ENCODE measurements at regions not wholly inside any gene's neighbourhood (a gene's known extent, or its start where the extent isn't known, plus 50 kb on each side); places are given as distances from the start of the nearest gene placed in this dataset.
A peak's percentile ranks its signal among the peaks of the same experiment; 100 is the strongest.

DNA sequence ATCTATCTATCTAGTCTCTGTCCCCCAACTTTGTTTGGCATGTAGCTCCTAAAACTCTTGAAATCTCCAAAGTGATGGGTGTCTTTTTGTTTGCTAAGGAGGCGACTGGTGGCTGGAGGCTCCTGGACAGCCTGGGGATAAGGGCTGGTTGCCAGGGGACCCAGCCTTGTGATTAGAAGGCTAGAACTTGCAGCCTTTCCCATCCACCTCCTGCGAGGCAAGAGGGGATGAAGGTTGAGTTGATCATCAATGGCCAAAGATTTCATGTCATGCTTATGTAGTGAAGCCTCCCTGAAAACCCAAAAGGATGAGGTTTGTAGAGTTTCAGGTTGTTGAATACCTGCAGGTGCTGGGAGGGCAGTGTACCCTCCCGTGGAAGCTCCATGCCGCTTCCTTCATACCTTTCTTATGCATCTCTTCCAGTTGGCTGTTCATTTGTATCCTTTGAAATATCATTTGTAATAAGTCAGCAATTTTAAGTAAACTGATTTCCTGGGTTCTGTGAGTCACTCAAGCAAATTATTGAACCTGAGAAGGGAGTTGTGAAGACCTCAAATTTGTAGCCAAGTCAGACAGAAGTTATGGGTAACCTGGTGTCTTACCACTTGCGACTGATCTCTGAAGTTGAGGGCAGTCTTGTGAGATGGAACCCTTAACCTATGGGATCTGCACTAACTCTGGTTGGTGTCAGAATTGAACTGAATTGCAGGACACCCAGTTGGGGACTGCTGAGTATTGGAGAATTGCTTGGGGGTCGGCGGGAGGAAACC lies 202.4 kb downstream of the SEC14L1 start:
- peak; percentile 5 for DNase-seq

- no peak for DNase-seq
Observed at GRCh38 chr17:77344038-77344437, 203.3 kb downstream of the SEC14L1 start.

DNA sequence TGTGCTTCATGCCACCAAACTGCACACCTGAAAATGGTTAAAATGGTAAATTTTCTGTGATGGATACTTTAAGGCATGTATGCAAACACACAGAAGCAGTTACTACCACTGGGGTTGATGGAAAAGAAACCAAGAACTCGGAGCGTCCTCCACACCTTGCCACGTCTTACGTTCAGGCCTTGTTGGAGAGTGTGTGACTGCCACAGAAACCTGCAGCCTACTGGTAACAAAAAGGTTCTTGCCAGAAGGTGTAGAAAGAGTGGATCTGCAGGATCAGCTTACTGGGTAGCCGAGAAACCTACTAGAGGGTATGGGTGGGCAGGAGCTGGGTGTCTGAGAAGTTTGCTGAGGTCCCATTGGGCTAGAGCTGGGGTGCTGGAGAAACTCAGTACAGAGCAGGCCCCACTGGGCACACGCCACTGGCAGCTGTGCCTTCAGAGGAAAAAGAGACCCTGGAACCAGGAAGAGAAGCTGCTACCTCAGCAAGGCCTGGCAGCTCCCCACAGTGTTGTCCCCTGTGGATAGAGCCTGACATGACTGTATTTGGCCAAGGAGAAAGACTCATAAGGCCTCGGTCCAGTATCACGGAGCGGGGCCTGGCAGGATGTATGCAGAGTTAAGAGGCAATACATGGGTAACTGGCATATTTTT lies 204.6 kb downstream of the SEC14L1 start:
- DNase-seq = no peak

- no peak for DNase-seq
Observed at GRCh38 chr17:77346765-77347164, 206.0 kb downstream of the SEC14L1 start.

GRCh38 chr17:77347544-77347943 lies 206.8 kb downstream of the SEC14L1 start:
- no peak for DNase-seq

DNA sequence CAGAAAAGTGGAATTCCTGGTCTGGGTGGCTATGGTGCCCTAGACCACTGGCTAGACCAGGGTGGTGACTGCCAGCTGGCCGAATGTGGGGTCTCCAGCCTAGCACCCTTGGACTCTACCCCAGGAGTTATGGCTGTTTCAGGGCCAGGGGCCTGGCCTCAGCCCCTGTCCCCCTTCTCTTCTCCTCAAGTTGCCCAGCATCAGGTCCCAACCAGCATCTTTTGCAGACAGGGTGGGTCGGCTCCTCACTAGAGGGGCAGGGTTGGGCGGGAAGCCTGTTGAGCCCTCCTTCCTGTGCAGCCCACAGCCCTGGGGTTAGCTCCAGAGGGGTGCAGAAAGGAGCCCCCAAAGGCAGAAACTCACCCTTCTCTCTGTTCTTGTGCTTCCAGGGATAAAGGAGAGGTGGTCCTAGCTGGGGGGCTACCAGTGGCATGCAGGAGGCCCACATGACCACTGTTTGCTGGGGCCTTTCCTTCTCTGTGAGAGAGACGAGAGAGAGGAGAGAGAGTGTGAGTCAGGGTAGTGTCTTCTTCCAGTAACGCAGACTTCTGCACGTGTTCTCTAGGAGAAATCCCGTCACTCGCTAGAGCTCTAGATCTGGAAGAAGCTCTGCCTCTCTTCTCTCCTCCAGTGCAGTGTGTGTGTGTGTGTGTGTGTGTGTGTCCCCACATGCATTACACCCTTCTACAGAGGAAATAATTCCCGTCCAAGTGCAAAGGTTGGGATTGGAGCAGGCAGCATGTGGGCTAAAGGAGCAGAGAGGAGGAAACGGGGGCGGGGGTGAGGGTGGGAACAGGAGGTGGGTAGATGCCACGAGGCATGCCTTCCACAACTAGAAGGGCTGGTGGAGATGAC lies 209.4 kb downstream of the SEC14L1 start:
- DNase-seq = no peak

GRCh38 chr17:77352441-77352840 lies 211.7 kb downstream of the SEC14L1 start:
- no peak for DNase-seq

GRCh38 chr17:77352996-77353395 lies 212.2 kb downstream of the SEC14L1 start:
- no peak for DNase-seq

GRCh38 chr17:77353684-77354419 lies 213.1 kb downstream of the SEC14L1 start:
- peak; percentile 3 for DNase-seq

DNA sequence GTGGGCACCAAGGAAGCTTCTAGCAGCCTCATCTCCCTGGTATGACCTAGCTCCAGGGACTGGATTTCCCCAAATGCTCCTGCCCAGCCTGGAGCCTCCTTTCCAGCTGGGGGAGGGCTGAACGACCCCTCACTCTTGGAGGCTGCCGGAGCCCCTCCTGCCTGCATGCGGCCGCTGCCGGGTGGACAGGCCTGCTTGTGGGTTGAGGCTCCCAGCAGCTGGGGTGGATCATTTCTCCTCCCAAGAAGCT lies 213.6 kb downstream of the SEC14L1 start:
- DNase-seq = no peak

GRCh38 chr17:77354670-77355455 lies 214.1 kb downstream of the SEC14L1 start:
- peak; percentile 2 for DNase-seq

DNA sequence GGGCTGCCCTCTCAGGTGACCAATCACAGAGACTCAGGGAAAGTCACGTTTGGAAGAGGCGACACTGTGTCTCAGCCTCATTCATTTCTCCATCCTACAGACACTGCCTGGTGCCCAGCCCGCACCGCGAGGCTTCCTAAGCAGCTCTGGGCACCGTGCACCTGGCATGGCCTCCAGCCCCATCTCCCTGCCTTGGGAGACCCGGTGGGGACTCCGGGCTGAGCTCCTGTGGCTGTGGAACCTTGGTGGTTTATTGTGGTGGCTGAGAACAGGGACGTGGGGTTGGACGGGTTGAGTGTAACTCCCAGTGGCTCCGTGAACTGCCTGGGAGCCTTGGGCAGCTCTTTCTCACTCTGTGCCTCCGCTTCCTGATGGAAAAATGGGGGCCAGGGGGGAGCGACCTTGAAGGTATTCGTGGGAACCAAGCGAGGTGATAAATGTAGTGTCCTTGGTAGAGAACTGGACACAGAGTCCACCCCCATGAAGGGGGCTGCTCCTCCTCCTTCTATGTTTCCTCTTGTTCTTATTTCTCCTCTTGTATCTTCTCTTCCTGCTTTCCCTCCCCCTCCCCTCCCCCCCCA lies 215.4 kb downstream of the SEC14L1 start:
- no peak for DNase-seq

DNA sequence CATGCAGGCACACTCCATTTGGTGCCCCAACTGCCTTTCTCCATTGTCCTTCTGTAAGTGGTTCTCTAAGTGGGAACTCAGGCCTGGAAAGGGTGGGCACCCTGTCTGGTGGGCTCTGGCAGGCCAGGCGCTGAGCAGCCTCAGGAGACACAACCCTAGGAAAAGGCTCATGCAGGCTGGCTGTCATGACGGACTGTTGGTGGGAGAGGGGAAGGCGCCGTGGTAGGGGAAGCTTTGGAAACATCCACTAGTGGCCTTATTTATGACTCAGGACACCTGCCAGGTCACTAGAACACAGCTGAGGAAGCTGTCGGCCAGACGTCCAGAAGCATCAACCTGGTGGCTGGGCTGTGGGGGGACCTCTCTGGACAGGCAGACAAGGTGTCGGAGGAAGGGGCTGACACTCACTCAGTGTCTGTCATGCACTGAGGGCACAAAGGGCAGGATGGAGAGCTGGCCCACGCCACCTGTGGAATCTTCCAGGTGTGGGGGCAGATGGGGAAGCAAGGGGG lies 216.0 kb downstream of the SEC14L1 start:
- no peak for DNase-seq

- no peak for DNase-seq
Observed at GRCh38 chr17:77358801-77359200, 218.0 kb downstream of the SEC14L1 start.

DNA sequence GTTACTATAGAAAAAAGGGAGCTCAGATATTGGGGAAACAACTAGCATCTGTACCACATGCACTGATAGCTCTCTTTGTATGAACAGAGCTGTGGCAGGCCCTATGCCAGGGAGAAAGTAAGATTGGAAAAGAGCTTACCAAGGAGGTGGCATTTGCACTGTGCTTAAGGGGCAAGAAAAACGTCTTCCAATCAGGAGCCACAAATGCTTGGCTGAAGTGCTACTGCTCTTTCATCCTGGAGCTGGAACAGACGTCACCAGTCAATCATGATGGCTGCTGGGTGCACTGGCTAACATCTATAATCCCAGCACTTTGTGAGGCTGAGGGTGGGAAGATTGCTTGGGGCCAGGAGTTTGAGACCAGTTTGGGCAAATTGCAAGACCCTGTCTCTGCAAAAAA lies 218.5 kb downstream of the SEC14L1 start:
- no peak for DNase-seq

DNA sequence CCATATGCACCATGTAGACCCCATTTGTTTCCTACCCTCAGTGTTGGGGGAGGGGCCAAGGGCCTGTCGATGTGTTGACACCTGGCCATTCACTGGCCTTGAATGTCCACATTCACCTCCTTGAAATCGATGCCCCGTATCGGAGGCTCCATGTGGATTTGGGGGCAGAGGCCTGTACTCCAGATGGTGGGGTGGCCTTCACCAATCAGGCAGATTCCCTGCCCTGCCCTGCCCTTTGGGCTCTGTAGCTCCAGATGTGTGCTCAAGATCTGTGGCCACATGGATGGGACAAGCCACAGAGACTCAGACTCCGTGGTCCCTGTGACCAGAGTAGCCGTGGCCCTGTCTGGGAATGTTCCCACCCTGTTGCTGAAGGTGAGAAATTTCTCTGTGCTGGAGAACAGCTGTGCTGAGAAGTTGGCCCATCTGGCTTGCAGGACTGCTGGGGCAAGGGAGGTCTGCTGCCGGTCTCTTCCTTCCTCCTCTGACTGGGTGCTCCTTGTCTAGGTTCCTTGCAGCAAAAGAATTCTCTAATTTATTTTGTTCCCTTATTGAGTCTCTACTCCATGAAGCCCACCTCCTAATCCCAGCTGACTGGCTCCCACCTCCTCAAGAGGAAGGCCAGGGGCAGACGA lies 221.3 kb downstream of the SEC14L1 start:
- DNase-seq = no peak

DNA sequence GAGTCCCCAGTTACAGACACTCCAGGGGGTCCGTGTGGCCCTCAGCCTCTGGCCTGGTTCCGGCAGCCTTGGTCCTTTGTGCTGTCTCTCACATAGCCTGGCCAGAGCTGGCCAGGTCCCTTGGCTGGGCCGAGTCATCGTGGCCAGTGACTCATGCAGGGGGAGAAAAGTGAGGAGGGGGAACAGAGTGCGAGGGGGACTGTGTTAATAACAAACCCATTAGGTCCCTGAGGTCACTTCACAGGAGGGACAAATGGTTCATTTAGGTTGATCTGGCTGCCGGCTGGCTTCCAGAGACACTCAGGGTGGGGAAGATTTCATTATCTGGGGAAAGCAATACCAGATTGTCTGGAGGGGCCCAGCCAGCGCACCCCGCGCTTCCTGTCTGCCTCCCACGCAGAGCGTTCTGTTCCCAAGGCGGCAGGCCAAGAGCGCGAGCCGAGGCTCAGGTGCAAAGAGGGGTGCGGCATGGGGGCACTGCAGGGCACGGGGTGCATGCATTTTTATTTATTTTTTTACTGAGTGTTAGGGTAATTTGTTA lies 223.1 kb downstream of the SEC14L1 start:
- DNase-seq = peak; percentile 47

DNA sequence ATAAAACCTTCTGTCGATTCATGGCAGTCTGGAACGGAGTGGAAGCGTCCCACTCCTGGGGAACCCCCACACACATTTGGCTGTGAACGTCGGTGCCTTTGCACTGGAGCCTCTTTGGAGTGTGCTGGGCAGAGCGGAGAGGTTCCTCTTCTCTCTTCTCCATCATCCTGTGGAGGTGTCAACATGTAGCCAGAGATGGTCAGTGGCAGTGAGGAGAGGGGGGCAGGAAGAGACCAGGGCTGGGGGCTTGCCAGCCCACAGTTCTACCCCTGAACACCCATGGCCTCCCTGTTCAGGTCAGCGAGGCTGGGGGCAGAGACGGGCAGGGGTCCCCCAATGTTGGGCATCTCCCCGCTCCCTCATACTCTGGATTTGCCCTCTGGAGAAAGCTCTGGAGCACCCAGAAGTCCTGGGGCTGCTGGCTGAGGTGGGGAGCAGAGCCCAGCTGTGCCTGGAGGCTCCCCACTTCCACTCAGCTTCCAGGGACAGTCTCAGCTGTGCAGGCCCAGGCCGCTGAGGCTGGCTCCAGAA lies 223.7 kb downstream of the SEC14L1 start:
- DNase-seq = no peak

GRCh38 chr17:77364941-77365583 lies 224.3 kb downstream of the SEC14L1 start:
- DNase-seq = no peak

- no peak for DNase-seq
Observed at GRCh38 chr17:77365584-77366186, 224.9 kb downstream of the SEC14L1 start.

All from stimulated activated CD4-positive, alpha-beta T cell treated with anti-CD3 and anti-CD28 coated beads, Interleukin-4, amount 100 ng/mL, for 24 hours (primary cell).